ENCODE measurements at regions not wholly inside any gene's neighbourhood (a gene's known extent, or its start where the extent isn't known, plus 50 kb on each side); places are given as distances from the start of the nearest gene placed in this dataset.
"Not testable (repeated sequence)": the region's sequence is repeated elsewhere in the genome, so short reads cannot be mapped to it uniquely, and the experiment has no call there.

GRCh38 chr1:166493765-166494164, 327.0 kb upstream of the FAM78B start:
- FAIRE-seq; H4K91ac ChIP-seq (replicated peaks; ENCODE audit: insufficient read length, low read length); H2BK5ac ChIP-seq (ENCODE audit: low read depth, low read length): not testable (repeated sequence)

More at GRCh38 chr1:166493765-166494164, 327.0 kb upstream of the FAM78B start:
- H3K4me2 ChIP-seq (ENCODE audit: insufficient read depth in 1 of 2, low read depth in 2 of 2, low read length in 2 of 2); H2BK120ac ChIP-seq (replicated peaks; ENCODE audit: low read depth, low read length); H3K23me2 ChIP-seq (ENCODE audit: low read depth, low read length); H3K14ac ChIP-seq (ENCODE audit: insufficient read length); H3K27me3 ChIP-seq (replicated peaks in 1 of 4; ENCODE audit: control insufficient read depth in 3 of 4, extremely low read depth in 1 of 4, insufficient read depth in 3 of 4, low read length in 3 of 4); H3K18ac ChIP-seq (ENCODE audit: extremely low read depth, low read length); H2BK15ac ChIP-seq (ENCODE audit: low read length); H3K79me1 ChIP-seq (ENCODE audit: low read depth, low read length); H3K4me3 ChIP-seq (ENCODE audit: extremely low read depth in 1 of 4, insufficient read depth in 2 of 4, low read depth in 3 of 4, low read length in 4 of 4); H4K8ac ChIP-seq (ENCODE audit: extremely low read depth, insufficient read depth, low read length); H3K9ac ChIP-seq (replicated peaks in 1 of 4; ENCODE audit: extremely low read depth in 1 of 4, low read depth in 3 of 4, low read length in 3 of 4); H3K56ac ChIP-seq (replicated peaks; ENCODE audit: insufficient read length, low read depth, low read length); H4K5ac ChIP-seq (ENCODE audit: insufficient read length, low read depth, low read length); H3K4me1 ChIP-seq (replicated peaks in 1 of 4; ENCODE audit: control insufficient read depth in 3 of 4, insufficient read depth in 4 of 4, low read length in 3 of 4); H2BK12ac ChIP-seq (ENCODE audit: low read depth, low read length); H3K23ac ChIP-seq (ENCODE audit: insufficient read length); H2AK5ac ChIP-seq (ENCODE audit: low read depth, low read length); H2AFZ ChIP-seq (ENCODE audit: low read length); H2BK20ac ChIP-seq (ENCODE audit: low read length); H3K36me3 ChIP-seq (ENCODE audit: control insufficient read depth in 2 of 4, insufficient read depth in 4 of 4, low read length in 3 of 4); H3K79me2 ChIP-seq (ENCODE audit: control insufficient read depth in 1 of 2, insufficient read depth in 2 of 2, low read length in 2 of 2); H3K27ac ChIP-seq (ENCODE audit: low read depth, low read length); H4K20me1 ChIP-seq (replicated peaks in 1 of 2; ENCODE audit: control insufficient read depth in 1 of 2, insufficient read depth in 2 of 2, low read length in 2 of 2); H3K9me3 ChIP-seq (ENCODE audit: insufficient read depth in 2 of 2, low read depth in 1 of 2, low read length in 1 of 2); CTCF ChIA-PET (ENCODE audit: partially characterized antibody); POLR2A ChIA-PET (ENCODE audit: partially characterized antibody); DNase-seq (ENCODE audit: low read depth in 1 of 2, low spot score in 2 of 2); H3K4ac ChIP-seq (replicated peaks; ENCODE audit: insufficient read length, low read depth, low read length): not testable (repeated sequence)
- WGBS, 2 experiments (ENCODE audit: extremely low coverage in 1 of 2, insufficient coverage in 1 of 2, insufficient read length in 1 of 2, insufficient replicate concordance in 2 of 2, low coverage in 1 of 2, low lambda C conversion rate in 2 of 2, missing lambda C conversion rate in 1 of 2), result 97% methylated on average over 2 of the region's 2 CpGs; no CpG with 5 or more reads in 1 of the 2 experiments

Measured in H1 (cell line).